Stimulated activated naive CD8-positive, alpha-beta T cell treated with anti-CD3 and anti-CD28 coated beads, Interleukin-15, amount 100 ng/mL, for 72 hours (primary cell): ENCODE measurements at regions not wholly inside any gene's neighbourhood (a gene's known extent, or its start where the extent isn't known, plus 50 kb on each side); places are given as distances from the start of the nearest gene placed in this dataset.

Experiments used
- ATAC-seq: fragments of 150-1000 bp; cut with Tn5 transposase; 2 replicates; pipeline ENCODE4 v1.10.0; 2021; ENCODE audit warnings: mild to moderate bottlenecking, moderate library complexity
- DNase-seq, 2 donors: peaks; one replicate each; pipeline ENCODE4 v3.0.0; 2021 to 2022
- H3K27ac Mint-ChIP-seq, 2 donors: one replicate each; pipeline ENCODE4 v1.8.0; 2022; ENCODE audit warnings: mild to moderate bottlenecking in 2 of 2, mixed read lengths in 2 of 2, moderate library complexity in 2 of 2
- H3K27me3 Mint-ChIP-seq: one replicate; pipeline ENCODE4 v1.8.0; 2022; ENCODE audit warnings: mixed read lengths
- H3K4me1 Mint-ChIP-seq: one replicate; pipeline ENCODE4 v1.8.0; 2022; ENCODE audit warnings: mild to moderate bottlenecking, mixed read lengths
- H3K4me3 Mint-ChIP-seq, 2 donors: one replicate each; pipeline ENCODE4 v1.8.0; 2022; ENCODE audit warnings: mild to moderate bottlenecking in 2 of 2, mixed read lengths in 2 of 2, moderate library complexity in 1 of 2
- H3K9me3 Mint-ChIP-seq, 2 donors: one replicate each; pipeline ENCODE4 v1.8.0; 2022; ENCODE audit warnings: mixed read lengths in 2 of 2

GRCh38 chr3:193875601-193876321 is 260.2 kb upstream of the HES1 start:
- Mint-ChIP-seq H3K27ac (no peak overlapping the region), H3K4me3 (no peak overlapping the region), H3K9me3 (no peaks in the 10 kb centered on the region), H3K4me1 (peaks cover 12% of the 10 kb centered on the region), H3K27me3 (peaks cover 48% of the 10 kb centered on the region)
- ATAC-seq, result no peak
- no peak for DNase-seq

GRCh38 chr3:193879099-193879863 is 256.7 kb upstream of the HES1 start:
- DNase-seq (no peak), ATAC-seq (no peak)
- Mint-ChIP-seq H3K4me3 (no peak overlapping the region), H3K27ac (peak overlapping the region in 1 of 2 donors; percentile 37), H3K4me1 (peaks cover 12% of the 10 kb centered on the region), H3K27me3 (peaks cover 54% of the 10 kb centered on the region), H3K9me3 (no peaks in the 10 kb centered on the region)

GRCh38 chr3:193879864-193880242 is 256.1 kb upstream of the HES1 start:
- no peak for DNase-seq
- no peaks in the 10 kb centered on the region for H3K9me3 Mint-ChIP-seq
- H3K4me1 Mint-ChIP-seq, result peaks cover 12% of the 10 kb centered on the region
- peak overlapping the region in 1 of 2 donors; percentile 37 for H3K27ac Mint-ChIP-seq
- no peak overlapping the region for H3K4me3 Mint-ChIP-seq
- ATAC-seq, result no peak
- peaks cover 50% of the 10 kb centered on the region for H3K27me3 Mint-ChIP-seq

- DNase-seq, result no peak
- H3K9me3 Mint-ChIP-seq, result no peaks in the 10 kb centered on the region
- H3K4me1 Mint-ChIP-seq, result peaks cover 12% of the 10 kb centered on the region
- no peak overlapping the region for H3K4me3 Mint-ChIP-seq
- ATAC-seq, result no peak
- H3K27ac Mint-ChIP-seq, result no peak overlapping the region
- peaks cover 34% of the 10 kb centered on the region for H3K27me3 Mint-ChIP-seq
Measured at GRCh38 chr3:193882091-193882490, 253.9 kb upstream of the HES1 start.

GRCh38 chr3:193883551-193883950 is 252.4 kb upstream of the HES1 start:
- Mint-ChIP-seq H3K4me1 (peaks cover 12% of the 10 kb centered on the region), H3K4me3 (no peak overlapping the region), H3K27ac (no peak overlapping the region), H3K27me3 (peaks cover 30% of the 10 kb centered on the region), H3K9me3 (no peaks in the 10 kb centered on the region)
- DNase-seq (no peak), ATAC-seq (no peak)

- Mint-ChIP-seq H3K9me3 (no peaks in the 10 kb centered on the region), H3K4me1 (peaks cover 10% of the 10 kb centered on the region), H3K27me3 (peaks cover 27% of the 10 kb centered on the region), H3K27ac (no peak overlapping the region), H3K4me3 (no peak overlapping the region)
- DNase-seq (no peak), ATAC-seq (no peak)
Measured at GRCh38 chr3:193884027-193884426, 251.9 kb upstream of the HES1 start.

GRCh38 chr3:193884652-193885051 is 251.3 kb upstream of the HES1 start:
- ATAC-seq (no peak), DNase-seq (no peak)
- Mint-ChIP-seq H3K4me3 (no peak overlapping the region), H3K27ac (no peak overlapping the region), H3K9me3 (no peaks in the 10 kb centered on the region), H3K27me3 (peaks cover 21% of the 10 kb centered on the region), H3K4me1 (peaks cover 3% of the 10 kb centered on the region)

- Mint-ChIP-seq H3K9me3 (no peaks in the 10 kb centered on the region), H3K4me3 (no peak overlapping the region), H3K4me1 (no peaks in the 10 kb centered on the region), H3K27me3 (peaks cover 17% of the 10 kb centered on the region), H3K27ac (no peak overlapping the region)
- no peak for DNase-seq
- no peak for ATAC-seq
Measured at GRCh38 chr3:193885832-193886231, 250.1 kb upstream of the HES1 start.

- no peaks in the 10 kb centered on the region for H3K27me3 Mint-ChIP-seq
- DNase-seq (no peak), ATAC-seq (no peak)
- H3K9me3 Mint-ChIP-seq, result no peaks in the 10 kb centered on the region
- H3K4me1 Mint-ChIP-seq, result no peaks in the 10 kb centered on the region
- H3K4me3 Mint-ChIP-seq, result no peak overlapping the region
- no peak overlapping the region for H3K27ac Mint-ChIP-seq
Measured at GRCh38 chr3:193890016-193890897, 245.7 kb upstream of the HES1 start.

- Mint-ChIP-seq H3K4me1 (no peaks in the 10 kb centered on the region), H3K27ac (peak overlapping the region in 1 of 2 donors; percentile 13), H3K9me3 (no peaks in the 10 kb centered on the region), H3K27me3 (no peaks in the 10 kb centered on the region), H3K4me3 (no peak overlapping the region)
- ATAC-seq (no peak), DNase-seq (no peak)
Measured at GRCh38 chr3:193894121-193894863, 241.7 kb upstream of the HES1 start.

GRCh38 chr3:193895409-193895808 is 240.5 kb upstream of the HES1 start:
- no peaks in the 10 kb centered on the region for H3K4me1 Mint-ChIP-seq
- H3K4me3 Mint-ChIP-seq, result no peak overlapping the region
- H3K9me3 Mint-ChIP-seq, result no peaks in the 10 kb centered on the region
- H3K27ac Mint-ChIP-seq, result no peak overlapping the region
- DNase-seq (no peak), ATAC-seq (no peak)
- H3K27me3 Mint-ChIP-seq, result no peaks in the 10 kb centered on the region

- no peaks in the 10 kb centered on the region for H3K4me1 Mint-ChIP-seq
- H3K27me3 Mint-ChIP-seq, result no peaks in the 10 kb centered on the region
- H3K9me3 Mint-ChIP-seq, result no peaks in the 10 kb centered on the region
- H3K27ac Mint-ChIP-seq, result no peak overlapping the region
- no peak for ATAC-seq
- no peak for DNase-seq
- no peak overlapping the region for H3K4me3 Mint-ChIP-seq
Measured at GRCh38 chr3:193896419-193896818, 239.5 kb upstream of the HES1 start.

- DNase-seq (no peak), ATAC-seq (no peak)
- Mint-ChIP-seq H3K9me3 (no peaks in the 10 kb centered on the region), H3K27ac (peak overlapping the region in 1 of 2 donors; percentile 24), H3K27me3 (no peaks in the 10 kb centered on the region), H3K4me3 (no peak overlapping the region), H3K4me1 (no peaks in the 10 kb centered on the region)
Measured at GRCh38 chr3:193897288-193897687, 238.7 kb upstream of the HES1 start.

GRCh38 chr3:193897731-193898180 is 238.2 kb upstream of the HES1 start:
- no peak overlapping the region for H3K27ac Mint-ChIP-seq
- H3K4me1 Mint-ChIP-seq, result no peaks in the 10 kb centered on the region
- H3K9me3 Mint-ChIP-seq, result no peaks in the 10 kb centered on the region
- no peak for DNase-seq
- H3K4me3 Mint-ChIP-seq, result no peak overlapping the region
- no peak for ATAC-seq
- no peaks in the 10 kb centered on the region for H3K27me3 Mint-ChIP-seq

GRCh38 chr3:193899001-193899400 is 236.9 kb upstream of the HES1 start:
- Mint-ChIP-seq H3K4me3 (no peak overlapping the region), H3K27me3 (peaks cover 3% of the 10 kb centered on the region), H3K9me3 (no peaks in the 10 kb centered on the region), H3K27ac (no peak overlapping the region), H3K4me1 (no peaks in the 10 kb centered on the region)
- no peak for ATAC-seq
- DNase-seq, result no peak
